ENCODE measurements at regions not wholly inside any gene's neighbourhood (a gene's known extent, or its start where the extent isn't known, plus 50 kb on each side); places are given as distances from the start of the nearest gene placed in this dataset.

DNA sequence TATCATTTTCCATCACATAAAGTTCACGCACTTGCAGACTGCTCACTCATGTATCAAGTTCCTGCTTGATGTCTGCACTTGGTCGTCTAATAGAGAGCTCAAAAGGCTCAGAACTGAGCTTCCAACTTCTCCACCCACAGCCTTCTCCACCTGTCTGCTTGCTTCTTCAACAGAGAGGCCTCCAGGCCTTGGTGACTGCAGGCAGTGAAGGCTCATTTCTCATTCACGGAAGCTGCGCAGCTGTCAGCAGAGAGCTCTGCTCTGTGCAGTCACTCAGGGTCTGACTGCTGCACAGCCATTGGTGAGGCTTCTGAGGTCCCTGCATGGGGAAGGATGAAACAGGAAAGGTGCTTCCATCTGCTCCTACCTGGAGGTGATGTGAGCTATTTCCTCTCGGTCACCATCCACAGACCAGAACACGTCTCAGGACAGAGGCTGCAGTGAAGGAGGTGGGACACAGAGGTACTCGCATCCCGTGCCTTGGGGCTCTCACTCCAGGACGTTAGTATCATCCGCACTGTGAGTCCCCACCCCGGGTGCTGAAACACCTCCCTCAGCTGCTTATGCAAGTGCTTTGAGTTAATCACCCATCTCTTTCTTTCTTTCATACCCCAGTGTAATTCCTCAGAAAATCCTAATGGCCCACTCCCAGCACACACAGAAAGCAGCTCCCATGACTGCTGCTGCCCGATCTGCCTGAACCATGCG is 126.2 kb downstream of the TMEM18 start:
- DNase-seq (ENCODE audit: low spot score), result no peak

DNA sequence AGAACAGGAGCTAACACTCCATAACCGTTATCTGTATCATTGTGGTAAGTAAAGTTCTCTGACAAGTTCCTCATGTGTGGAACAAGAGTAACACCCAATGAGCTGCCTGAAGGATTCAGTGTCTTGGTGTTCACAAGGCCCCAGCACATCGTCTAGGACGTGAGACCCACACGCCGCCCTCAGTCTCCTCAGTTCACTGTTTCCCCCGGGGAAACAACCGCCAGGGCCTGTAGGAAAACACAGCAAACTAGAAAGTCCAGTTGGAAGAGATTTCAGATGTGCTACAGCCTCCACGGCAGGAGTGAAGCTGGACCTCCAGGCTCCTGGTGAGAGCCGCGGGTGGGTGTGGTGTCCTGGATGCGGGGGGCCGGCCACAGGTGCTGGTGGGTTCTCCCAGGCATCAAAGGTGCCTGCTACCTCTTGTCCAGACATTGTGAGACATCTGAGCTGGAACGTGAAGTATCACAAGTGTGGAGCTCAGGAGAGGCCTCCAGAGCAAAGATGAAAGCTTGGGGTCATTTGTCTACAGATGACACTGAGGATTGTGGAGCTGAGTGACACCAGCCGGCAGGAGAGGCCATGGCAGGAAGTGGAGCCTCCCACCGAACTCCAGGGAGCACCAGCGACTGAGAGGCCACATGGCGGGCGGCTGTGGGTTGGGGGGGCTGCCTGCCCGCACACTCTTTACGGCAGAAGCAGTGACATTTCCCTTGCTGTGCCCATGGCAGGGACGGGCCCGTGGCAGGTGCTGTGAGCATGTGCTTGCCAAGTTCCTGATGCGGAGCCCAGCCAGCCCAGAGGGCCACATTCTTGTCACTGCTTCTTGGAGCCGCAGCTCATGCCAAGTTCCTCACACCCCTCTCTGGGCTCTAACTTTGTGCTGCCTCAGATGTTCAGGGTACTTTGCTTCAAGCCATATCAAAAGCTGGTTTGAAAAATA is 131.2 kb downstream of the TMEM18 start:
- no peak for DNase-seq (ENCODE audit: low spot score)

DNA sequence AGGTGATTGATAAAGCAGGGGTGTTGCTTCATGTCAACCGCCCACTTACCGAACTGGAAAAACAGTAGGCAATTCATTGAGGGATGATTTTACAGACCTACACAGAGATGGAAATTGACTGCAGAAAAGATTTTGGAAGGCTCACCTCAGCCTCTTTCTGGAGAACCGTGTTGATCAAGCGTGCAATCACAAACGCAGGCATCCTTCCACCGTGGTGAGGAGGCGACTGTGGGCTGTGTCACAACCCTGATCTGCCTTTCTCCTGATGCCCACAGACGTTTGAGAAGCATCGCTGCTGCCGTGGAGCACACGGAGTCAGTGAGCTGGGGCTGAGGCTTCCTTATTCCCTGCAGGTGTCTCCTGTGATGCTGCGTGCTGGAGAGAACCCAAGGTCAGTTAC is 132.0 kb downstream of the TMEM18 start:
- no peak for DNase-seq (ENCODE audit: low spot score)

GRCh38 chr2:538646-539045 is 138.6 kb downstream of the TMEM18 start:
- no peak for DNase-seq (ENCODE audit: low spot score)

DNA sequence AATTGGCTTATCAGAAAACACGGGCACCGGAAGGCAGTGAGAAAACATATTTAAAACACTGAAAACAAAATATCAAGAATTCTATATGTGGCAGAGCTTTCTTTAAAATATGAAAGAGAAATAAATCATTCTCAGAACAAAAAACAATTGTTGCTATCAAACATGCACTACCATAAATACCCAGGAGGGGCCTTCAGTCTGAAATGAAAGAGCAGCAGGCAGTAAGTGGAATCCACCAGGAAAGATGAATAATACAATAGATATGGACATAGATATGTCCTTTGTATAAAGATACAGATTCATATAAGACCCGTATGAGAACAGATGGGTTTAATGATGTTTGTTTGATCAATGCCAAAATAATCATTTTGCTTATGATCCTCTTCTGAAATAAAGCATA is 142.0 kb downstream of the TMEM18 start:
- peak; percentile 8 for DNase-seq (ENCODE audit: low spot score)

GRCh38 chr2:529852-530251 is 147.4 kb downstream of the TMEM18 start:
- DNase-seq (ENCODE audit: low spot score), result no peak

DNA sequence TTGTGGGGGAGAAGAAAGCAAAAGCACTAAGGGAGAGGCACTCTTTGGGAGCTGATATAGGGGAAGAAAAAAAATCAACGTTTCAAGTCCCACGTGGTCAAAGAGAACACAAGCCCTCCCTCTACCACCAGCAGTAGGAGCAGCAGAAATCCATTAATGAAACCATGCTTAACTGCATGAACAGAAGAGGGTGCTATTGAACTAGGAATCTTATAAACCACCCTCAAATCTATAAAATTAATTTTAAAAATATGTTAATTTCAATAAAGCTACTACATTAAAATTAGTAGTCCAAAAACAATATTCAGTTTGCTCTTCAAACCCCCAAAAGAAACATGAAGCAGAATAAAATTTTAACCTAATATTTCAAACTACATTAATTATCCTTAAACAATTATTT is 147.8 kb downstream of the TMEM18 start:
- peak; percentile 19 for DNase-seq (ENCODE audit: low spot score)

GRCh38 chr2:527581-527980 is 149.6 kb downstream of the TMEM18 start:
- no peak for DNase-seq (ENCODE audit: low spot score)

GRCh38 chr2:526918-527317 is 150.3 kb downstream of the TMEM18 start:
- no peak for DNase-seq (ENCODE audit: low spot score)

- no peak for DNase-seq (ENCODE audit: low spot score)
These were observed 151.6 kb downstream of the TMEM18 start for GRCh38 chr2:525611-526010.

GRCh38 chr2:525021-525420 is 152.2 kb downstream of the TMEM18 start:
- DNase-seq (ENCODE audit: low spot score), result no peak

- DNase-seq (ENCODE audit: low spot score), result no peak
These were observed 152.8 kb downstream of the TMEM18 start for GRCh38 chr2:524442-524841.

DNA sequence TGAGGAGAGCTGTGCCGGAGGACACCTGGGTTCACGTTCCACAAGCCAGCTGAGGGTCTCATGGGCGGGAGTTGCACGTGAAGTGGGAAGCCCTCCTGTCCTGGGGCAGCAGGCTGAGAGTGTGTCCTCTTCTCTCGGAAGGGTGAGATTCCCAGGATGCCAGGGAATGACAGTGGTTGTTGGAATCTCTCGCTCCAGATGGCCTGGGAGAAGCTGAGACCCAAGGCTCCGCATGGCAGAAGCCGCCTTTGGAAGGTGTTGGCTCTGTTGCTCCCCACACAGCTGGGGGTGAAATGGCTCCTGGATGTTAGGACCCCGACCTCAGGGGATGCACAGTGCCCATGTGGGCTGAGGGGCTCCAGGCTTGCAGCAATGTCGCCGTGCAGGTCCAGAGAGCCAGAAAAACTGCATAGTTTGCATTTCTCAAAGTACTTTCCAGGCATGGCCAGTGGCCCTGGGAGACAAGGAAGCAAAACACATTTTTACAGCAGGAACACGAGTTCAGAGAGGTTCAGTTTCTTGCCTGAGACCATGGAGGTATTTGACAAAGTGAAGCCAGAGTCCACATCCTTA is 153.4 kb downstream of the TMEM18 start:
- no peak for DNase-seq (ENCODE audit: low spot score)

- no peak for DNase-seq (ENCODE audit: low spot score)
These were observed 154.4 kb downstream of the TMEM18 start for GRCh38 chr2:522776-523175.

DNA sequence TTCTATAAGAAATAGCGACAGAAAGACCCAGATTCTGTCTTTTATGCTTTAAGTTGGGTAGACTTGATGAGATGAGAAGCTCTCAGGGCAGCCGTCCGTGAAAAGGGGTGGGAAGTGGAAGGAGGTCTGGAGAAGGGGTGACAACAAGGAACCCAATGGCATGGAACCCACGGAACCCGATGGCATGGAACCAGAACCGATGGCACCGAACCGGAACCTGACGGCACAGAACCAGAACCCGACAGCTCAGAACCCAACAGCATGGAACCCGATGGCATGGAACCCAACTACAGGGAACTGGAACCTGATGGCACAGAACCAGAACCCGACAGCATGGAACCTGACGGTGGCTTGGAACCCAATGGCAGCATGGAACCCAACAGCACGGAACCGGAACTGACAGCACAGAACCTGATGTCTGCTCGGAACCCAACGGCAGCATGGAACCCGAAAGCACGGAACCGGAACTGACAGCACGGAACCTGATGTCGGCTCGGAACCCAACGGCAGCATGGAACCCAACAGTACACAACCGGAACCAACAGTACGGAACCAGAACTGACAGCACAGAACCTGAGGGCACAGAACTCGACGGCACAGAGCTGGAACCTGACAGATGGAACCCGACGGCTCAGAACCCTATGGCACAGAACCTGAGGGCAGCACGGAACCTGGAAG is 155.2 kb downstream of the TMEM18 start:
- no peak for DNase-seq (ENCODE audit: low spot score)

DNA sequence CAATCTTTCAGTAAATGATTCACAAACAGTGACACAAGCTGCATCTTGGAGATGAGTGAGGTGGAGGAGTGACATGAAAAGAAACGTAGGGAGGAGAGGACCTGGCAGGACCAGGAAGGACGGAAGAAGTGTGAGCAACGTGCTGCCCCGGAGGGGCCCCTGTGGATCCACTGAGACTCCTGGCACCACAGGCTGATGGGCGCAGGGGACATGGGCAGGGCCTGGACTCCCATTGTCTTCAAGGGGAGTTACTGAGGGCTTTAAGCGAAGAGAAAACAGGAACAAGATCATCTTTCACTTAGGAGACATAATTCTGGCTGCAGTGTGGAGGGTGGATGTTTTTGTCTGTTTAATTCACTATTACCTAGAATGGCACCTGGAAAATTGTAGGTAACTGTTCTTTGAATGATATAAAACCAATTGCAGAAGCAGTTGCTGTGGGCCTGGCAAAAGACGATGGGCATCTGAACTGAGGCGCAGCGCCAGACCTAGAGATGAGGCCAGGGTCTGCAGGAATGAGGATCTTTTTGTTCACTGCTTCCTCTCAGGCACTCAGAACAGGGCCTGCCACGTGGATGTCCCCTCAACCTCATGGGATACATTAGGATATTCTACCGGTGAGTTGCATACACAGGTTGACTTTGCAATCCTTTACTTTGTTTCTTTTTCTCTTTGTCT is 156.4 kb downstream of the TMEM18 start:
- no peak for DNase-seq (ENCODE audit: low spot score)

DNA sequence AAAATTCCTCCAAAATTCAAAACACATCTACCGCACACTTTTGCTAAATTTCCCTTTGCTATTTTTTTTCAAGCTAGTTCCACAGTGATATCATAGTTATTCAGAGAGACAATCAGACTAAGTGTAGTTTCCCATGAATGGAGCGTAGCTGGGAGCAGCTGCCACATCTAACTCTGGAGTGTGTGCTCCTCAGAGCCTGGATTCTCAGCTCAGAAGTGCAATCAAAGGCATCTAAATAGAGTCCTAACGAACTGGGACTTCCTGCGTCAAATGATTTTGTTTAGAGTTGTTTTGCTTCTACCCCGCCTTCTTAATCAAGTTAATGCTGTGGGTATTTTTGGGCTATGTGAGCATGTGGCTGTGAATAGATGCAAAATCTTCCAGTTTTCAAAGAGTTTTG is 160.3 kb downstream of the TMEM18 start:
- DNase-seq (ENCODE audit: low spot score), result no peak

DNA sequence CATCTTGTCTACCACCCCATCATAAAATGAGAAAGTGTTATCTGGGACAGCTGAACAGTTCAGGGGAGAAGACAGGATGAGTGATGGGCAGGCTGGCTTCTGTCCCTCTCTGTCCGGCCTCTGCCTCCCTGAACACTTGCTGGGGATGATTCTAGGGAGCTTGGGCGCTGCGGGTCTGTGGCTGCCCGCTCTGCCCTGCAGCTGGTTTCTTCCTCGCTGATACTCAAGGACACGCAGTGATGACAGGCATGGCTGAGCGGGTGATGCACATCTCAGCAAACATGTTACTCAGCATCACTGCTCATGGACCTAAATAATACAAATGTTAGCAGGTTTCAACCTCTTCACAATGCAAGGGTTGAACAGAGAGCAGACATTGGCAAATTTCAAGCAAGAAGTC is 161.1 kb downstream of the TMEM18 start:
- no peak for DNase-seq (ENCODE audit: low spot score)

GRCh38 chr2:515441-516127 is 161.6 kb downstream of the TMEM18 start:
- DNase-seq (ENCODE audit: low spot score), result no peak

- no peak for DNase-seq (ENCODE audit: low spot score)
These were observed 163.1 kb downstream of the TMEM18 start for GRCh38 chr2:513981-514706.

All from A172 (cell line).